HG02759 (cell line): ENCODE measurements at regions not wholly inside any gene's neighbourhood (a gene's known extent, or its start where the extent isn't known, plus 50 kb on each side); places are given as distances from the start of the nearest gene placed in this dataset.

Experiments
- ATAC-seq: cut with Tn5 transposase; IDR thresholded peaks from one replicate; pipeline ENCODE4 v1.9.1; 2021; ENCODE audit warnings: mild to moderate bottlenecking, moderate library complexity; ENCODE audit not compliant: unreplicated experiment

DNA sequence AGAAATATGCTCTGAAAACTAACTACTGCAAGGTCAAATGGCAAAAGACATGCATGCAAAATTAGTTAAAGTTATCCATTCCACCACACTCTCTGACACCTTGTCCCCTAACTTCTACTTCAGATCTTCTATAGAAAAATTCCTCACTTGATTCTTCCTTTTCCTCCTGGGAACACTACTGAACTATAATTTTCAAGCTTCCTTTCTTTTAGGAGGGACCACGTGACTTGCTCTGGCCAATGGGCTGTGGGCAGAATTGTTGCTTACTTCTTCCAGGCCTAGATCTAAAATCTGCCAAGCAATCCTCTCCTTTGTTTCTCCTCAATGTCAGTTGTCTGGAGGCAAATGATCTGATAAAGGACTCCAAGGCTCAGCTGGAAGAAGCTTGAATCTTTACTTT lies 441.0 kb downstream of the CDK5RAP2 start:
- no peak for ATAC-seq

DNA sequence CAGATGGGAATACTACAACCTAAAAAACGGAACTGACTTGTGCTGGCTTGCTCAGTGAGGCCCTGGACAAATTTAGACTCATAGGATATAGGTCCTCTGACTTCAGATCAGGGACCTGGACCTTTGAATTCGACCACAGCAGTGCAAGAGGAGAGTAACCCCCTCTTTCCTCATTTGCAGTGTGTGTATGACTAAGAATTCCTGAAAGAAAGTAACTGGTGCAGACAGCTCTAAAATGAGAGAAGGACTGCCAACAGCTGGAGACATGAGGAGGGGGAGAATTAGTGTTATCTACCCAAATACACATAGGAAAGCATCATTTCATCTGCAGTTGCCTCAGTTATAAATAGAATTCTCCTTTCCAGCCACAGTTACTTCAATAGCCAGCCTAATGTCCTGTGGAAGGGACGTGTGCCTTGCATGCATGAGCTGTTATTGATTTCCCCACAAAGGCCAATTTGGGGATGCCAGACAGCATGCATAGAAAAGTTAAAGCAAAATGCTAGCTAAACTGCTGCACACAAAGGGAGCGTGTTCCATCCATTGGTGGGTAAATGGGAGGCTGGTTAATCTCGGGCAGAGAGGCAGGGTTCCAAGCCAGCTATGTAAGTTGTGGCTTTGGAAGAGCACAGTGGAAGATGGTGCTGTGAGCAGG lies 442.7 kb downstream of the CDK5RAP2 start:
- no peak for ATAC-seq

- no peak for ATAC-seq
Observed at GRCh38 chr9:120136696-120137095, 443.3 kb downstream of the CDK5RAP2 start.

DNA sequence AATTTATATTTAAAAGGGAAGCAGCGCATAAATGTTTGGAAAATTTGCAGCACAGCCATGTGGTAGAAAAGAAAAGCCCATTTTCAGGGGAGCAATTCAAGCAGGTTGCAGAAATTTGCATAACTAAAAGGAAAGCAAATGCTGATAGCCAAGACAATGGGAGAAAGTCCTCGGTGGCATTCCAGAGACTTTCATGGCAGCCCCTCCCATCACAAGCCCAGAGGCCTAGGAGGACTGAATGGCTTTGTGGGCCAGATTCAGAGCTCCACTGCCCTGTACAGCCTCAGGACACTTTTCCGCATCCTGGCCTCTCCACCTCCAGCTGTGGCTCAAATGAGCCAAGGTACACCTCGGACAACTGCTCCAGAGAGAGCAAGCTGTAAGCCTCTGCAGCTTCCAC lies 462.9 kb downstream of the CDK5RAP2 start:
- no peak for ATAC-seq

GRCh38 chr9:120110520-120110919 lies 469.4 kb downstream of the CDK5RAP2 start:
- ATAC-seq = no peak

DNA sequence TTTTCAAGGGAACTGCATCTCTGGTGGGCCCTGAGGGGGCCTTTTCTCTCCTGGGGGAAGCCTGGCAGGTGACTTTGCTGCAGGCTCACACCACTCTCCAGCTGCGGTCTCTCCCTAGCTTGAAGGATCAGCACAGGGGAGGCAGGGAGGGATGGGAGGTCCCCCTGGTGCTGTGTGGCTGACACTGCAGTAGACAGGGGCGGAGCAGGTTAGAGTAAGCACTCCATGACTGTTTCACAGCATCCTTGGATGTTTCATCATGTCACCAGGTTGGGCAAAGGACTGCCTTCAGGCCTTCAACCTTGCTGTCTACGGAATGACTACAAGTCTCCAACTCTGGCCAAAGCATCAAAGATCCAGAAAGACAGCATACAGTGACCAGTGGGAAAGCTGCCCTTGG lies 470.7 kb downstream of the CDK5RAP2 start:
- no peak for ATAC-seq

GRCh38 chr9:120107138-120107537 lies 472.8 kb downstream of the CDK5RAP2 start:
- no peak for ATAC-seq

- ATAC-seq = no peak
Observed at GRCh38 chr9:120104771-120105170, 475.2 kb downstream of the CDK5RAP2 start.

- no peak for ATAC-seq
Observed at GRCh38 chr9:120100595-120100994, 479.4 kb downstream of the CDK5RAP2 start.

DNA sequence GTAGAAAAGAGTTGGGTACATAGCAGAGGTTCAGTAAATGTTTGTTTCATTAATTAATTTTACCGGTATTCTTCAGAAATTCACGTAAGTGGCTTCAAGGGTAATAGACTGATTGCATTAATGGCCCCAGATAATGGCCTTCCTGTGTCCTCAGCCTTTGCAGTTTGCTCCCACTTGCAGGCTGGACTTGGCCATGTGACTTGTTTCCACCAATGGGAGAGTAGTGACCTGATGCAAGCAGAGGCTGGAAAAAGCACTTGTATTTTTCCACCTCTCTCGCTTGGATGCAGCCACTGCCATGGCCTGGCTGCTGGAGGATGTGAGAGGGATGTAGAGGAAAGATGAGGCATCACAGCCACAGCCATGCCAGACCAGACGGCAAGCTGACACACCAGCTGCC lies 480.9 kb downstream of the CDK5RAP2 start:
- ATAC-seq = no peak

- no peak for ATAC-seq
Observed at GRCh38 chr9:120098584-120098983, 481.4 kb downstream of the CDK5RAP2 start.

DNA sequence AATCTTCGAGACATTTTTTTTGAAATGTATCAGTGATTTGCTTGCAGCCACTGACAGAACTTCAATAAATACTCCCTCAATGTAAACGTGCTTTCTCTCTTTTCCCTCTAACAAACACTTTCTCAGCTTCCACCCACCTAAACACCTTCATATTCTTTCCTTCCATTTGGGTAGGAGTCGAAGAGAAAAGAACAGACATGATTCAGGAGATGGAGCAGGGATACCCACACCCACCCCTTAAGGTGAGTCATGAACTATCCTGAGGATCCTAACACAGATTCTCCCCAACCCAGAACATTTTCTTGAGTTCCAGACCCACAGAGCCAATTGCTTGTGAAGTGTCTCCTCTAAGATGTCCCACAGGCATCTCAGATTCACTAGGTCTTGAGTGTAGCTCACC lies 488.8 kb downstream of the CDK5RAP2 start:
- no peak for ATAC-seq

- no peak for ATAC-seq
Observed at GRCh38 chr9:120080849-120081248, 499.1 kb downstream of the CDK5RAP2 start.

DNA sequence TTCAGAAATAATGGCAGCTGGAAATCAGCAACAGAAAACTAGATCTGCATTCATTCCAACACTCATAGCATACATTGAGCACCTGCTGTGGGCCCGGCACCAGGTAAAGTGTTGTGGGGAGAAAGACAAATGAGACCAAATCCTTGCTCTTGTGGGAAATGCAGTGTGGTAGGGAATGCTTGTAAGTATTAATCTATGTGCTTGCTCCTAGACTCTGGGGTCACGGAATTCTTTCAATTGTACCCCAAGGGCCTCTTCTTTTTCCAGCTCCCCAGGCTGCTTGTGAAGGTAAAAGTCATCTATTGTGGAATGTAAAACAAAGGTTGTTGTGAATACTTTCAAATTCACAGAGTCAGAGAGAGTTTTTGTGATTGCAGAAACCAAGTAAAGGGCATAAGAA lies 501.9 kb downstream of the CDK5RAP2 start:
- no peak for ATAC-seq

- ATAC-seq = no peak
Observed at GRCh38 chr9:120071760-120072159, 508.2 kb downstream of the CDK5RAP2 start.

DNA sequence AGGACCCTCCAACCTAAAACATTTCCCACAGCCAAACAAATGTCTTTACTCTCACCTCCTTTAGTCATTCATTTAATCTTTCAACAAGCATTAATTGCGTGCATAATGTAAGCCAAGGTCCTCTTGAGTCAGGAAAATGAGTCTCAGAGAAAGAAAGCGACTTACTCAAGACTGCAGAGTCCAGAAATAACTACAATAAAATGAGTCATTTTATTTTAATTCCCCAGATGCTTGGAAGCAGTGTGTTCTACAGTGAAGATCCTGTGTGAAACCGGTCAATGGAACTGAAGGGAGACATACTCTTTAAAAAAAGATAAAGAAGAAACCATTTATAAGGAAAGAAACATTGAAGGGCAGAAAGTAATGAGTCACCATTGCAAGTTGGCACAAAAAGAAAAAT lies 513.7 kb downstream of the CDK5RAP2 start:
- no peak for ATAC-seq

- ATAC-seq = no peak
Observed at GRCh38 chr9:120065151-120065550, 514.8 kb downstream of the CDK5RAP2 start.

DNA sequence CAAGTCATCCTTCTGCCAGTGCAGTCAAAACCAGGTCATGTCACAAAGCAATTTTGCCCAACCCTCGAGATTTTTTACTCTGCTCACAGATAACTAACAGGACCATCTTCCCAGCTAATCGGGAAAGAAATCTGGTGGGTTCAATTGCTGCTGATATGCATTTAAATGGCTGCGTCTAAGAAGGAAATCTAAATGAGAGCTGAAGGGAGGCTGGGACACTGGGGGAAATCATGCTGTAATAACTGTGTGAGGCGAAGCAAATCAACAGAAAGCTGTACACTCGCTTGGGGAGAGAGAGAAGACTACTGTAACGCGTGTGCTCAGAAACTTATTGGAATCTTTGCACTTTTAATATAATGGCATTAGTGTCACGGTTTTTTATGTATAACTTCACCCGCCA lies 535.0 kb downstream of the CDK5RAP2 start:
- ATAC-seq = no peak

- ATAC-seq = no peak
Observed at GRCh38 chr9:120043448-120043847, 536.5 kb downstream of the CDK5RAP2 start.

- ATAC-seq = no peak
Observed at GRCh38 chr9:120040896-120041295, 539.1 kb downstream of the CDK5RAP2 start.

GRCh38 chr9:120038342-120038741 lies 541.6 kb downstream of the CDK5RAP2 start:
- ATAC-seq = no peak

- no peak for ATAC-seq
Observed at GRCh38 chr9:120032639-120033038, 547.3 kb downstream of the CDK5RAP2 start.

GRCh38 chr9:120030847-120031246 lies 549.1 kb downstream of the CDK5RAP2 start:
- ATAC-seq = no peak
